Astrocyte (in vitro differentiated cells and primary cell): ENCODE measurements at regions not wholly inside any gene's neighbourhood (a gene's known extent, or its start where the extent isn't known, plus 50 kb on each side); places are given as distances from the start of the nearest gene placed in this dataset.

Experiments
- CTCF ChIP-seq: IDR thresholded peaks from 2 replicates; pipeline ENCODE4 v1.5.1; 2011; ENCODE audit warnings: low read depth, mild to moderate bottlenecking, inconsistent platforms, low read length, moderate library complexity; ENCODE audit not compliant: insufficient read depth
- EZH2 ChIP-seq: IDR thresholded peaks from 2 replicates; pipeline ENCODE4 v1.6.1; 2012; ENCODE audit warnings: mild to moderate bottlenecking, low read length, inconsistent platforms; ENCODE audit not compliant: insufficient read depth

DNA sequence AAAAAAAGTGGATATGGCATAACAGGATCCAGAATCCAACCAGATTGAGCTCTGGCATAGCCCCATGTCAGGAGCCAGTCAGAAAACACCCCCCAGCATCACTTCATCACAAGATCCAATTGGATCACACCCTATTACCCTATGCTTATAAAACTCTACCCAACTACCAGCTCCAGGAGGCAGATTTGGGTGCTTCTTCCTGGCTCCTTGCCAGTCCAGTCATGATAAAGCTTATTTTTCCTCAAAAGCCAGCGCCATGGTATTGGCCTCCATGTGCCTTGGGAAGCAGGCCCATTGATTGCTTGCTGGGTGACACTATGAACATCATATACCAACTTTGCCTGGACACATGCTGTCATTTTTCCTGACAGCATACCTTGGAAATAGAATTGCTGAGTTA, 281.4 kb upstream of the MKLN1 start:
- no peak for TF ChIP-seq CTCF
- no peak for TF ChIP-seq EZH2
